IMR-90 (cell line): ENCODE measurements at regions not wholly inside any gene's neighbourhood (a gene's known extent, or its start where the extent isn't known, plus 50 kb on each side); places are given as distances from the start of the nearest gene placed in this dataset.

Source experiments
- ATAC-seq: fragments of 200-7000 bp; cut with Tn5 transposase; 2 replicates; pipeline ENCODE4 v1.9.1; 2020; ENCODE audit warnings: low read depth, mild to moderate bottlenecking, moderate library complexity
- BruUV-seq: library from RNA; stranded (reverse); fragments of 400-500 nt; replicated peaks from 2 replicates; lab custom pipeline; 2021; lab: Mats Ljungman, UMichigan
- CTCF ChIA-PET: fragments of 300-600 bp; formaldehyde crosslinking; extraction: SDS; loops from one replicate; lab custom pipeline; 2021; ENCODE audit warnings: antibody characterized with exemption; lab: Yijun Ruan, JAX
- POLR2A ChIA-PET: fragments of 300-600 bp; sonication (Branson Sonifier 250); formaldehyde crosslinking; loops from one replicate; lab custom pipeline; 2022; ENCODE audit warnings: antibody characterized with exemption; ENCODE audit not compliant: unreplicated experiment; lab: Charles Lee
- DNase-seq: peaks from one replicate; pipeline ENCODE4 v3.0.0; 2013
- H2AFZ ChIP-seq: replicated peaks from 2 replicates; pipeline ENCODE3; 2013; ENCODE audit warnings: low read length, mild to moderate bottlenecking; ENCODE audit not compliant: poor library complexity
- H2AK5ac ChIP-seq: 2 replicates; pipeline ENCODE4 v1.6.1; 2013; ENCODE audit warnings: low read depth, low read length, inconsistent platforms
- H2AK9ac ChIP-seq: replicated peaks from 2 replicates; pipeline ENCODE3; 2013; ENCODE audit warnings: mild to moderate bottlenecking, low read depth, low read length, moderate library complexity; ENCODE audit not compliant: poor library complexity
- H2BK120ac ChIP-seq: 2 replicates; pipeline ENCODE4 v1.6.1; 2013; ENCODE audit warnings: low read depth, low read length, inconsistent platforms
- H2BK15ac ChIP-seq: 3 replicates; pipeline ENCODE4 v1.6.1; 2013; ENCODE audit warnings: low read depth, low read length, inconsistent platforms
- H2BK20ac ChIP-seq: 2 replicates; pipeline ENCODE4 v1.6.1; 2013; ENCODE audit warnings: low read depth, mild to moderate bottlenecking, inconsistent platforms, low read length, moderate library complexity
- H2BK5ac ChIP-seq: 2 replicates; pipeline ENCODE4 v1.6.1; 2013; ENCODE audit warnings: mild to moderate bottlenecking, low read depth, low read length, inconsistent platforms; ENCODE audit not compliant: poor library complexity, severe bottlenecking
- H3K14ac ChIP-seq: replicated peaks from 2 replicates; pipeline ENCODE4 v1.6.1; 2013; ENCODE audit warnings: low read depth, low read length, inconsistent platforms
- H3K18ac ChIP-seq: 2 replicates; pipeline ENCODE4 v1.6.1; 2013; ENCODE audit warnings: low read depth, low read length, control low read depth
- H3K23ac ChIP-seq: 2 replicates; pipeline ENCODE4 v1.6.1; 2013; ENCODE audit warnings: low read depth, low read length, inconsistent platforms
- H3K27ac ChIP-seq: 2 replicates; pipeline ENCODE4 v1.5.1; 2013; ENCODE audit warnings: mild to moderate bottlenecking, control low read depth, low read length; ENCODE audit not compliant: insufficient read depth
- H3K27me3 ChIP-seq: 2 replicates; pipeline ENCODE4 v1.6.1; 2013; ENCODE audit warnings: low read length; ENCODE audit not compliant: control insufficient read depth, insufficient read depth
- H3K36me3 ChIP-seq: 2 replicates; pipeline ENCODE4 v1.6.1; 2013; ENCODE audit warnings: low read length, mixed read lengths; ENCODE audit not compliant: control insufficient read depth, insufficient read depth
- H3K4ac ChIP-seq: 2 replicates; pipeline ENCODE4 v1.6.1; 2013; ENCODE audit warnings: low read depth, low read length, inconsistent platforms
- H3K4me1 ChIP-seq: 2 replicates; pipeline ENCODE4 v1.6.1; 2013; ENCODE audit warnings: low read length, mixed read lengths; ENCODE audit not compliant: control insufficient read depth, insufficient read depth
- H3K4me2 ChIP-seq: 2 replicates; pipeline ENCODE4 v1.6.1; 2013; ENCODE audit warnings: low read depth, mild to moderate bottlenecking, control low read depth, low read length, moderate library complexity
- H3K4me3 ChIP-seq: 2 replicates; pipeline ENCODE4 v1.5.1; 2013; ENCODE audit warnings: low read depth, mild to moderate bottlenecking, control low read depth, low read length, moderate library complexity; ENCODE audit not compliant: insufficient read depth
- H3K56ac ChIP-seq: 2 replicates; pipeline ENCODE4 v1.6.1; 2013; ENCODE audit warnings: low read length, inconsistent platforms; ENCODE audit not compliant: insufficient read depth; ENCODE audit errors: extremely low read depth
- H3K79me1 ChIP-seq, 2 experiments: 2 replicates each; pipeline ENCODE4 v1.6.1; 2013; ENCODE audit warnings: low read length in 2 of 2, inconsistent platforms in 1 of 2, low read depth in 1 of 2
- H3K9ac ChIP-seq: 2 replicates; pipeline ENCODE4 v1.6.1; 2013; ENCODE audit warnings: low read depth, low read length, control low read depth
- H3K9me1 ChIP-seq: 2 replicates; pipeline ENCODE4 v1.6.1; 2013; ENCODE audit warnings: low read length, inconsistent platforms; ENCODE audit not compliant: insufficient read depth
- H3K9me3 ChIP-seq: 2 replicates; pipeline ENCODE4 v1.6.1; 2013; ENCODE audit warnings: low read length; ENCODE audit not compliant: control insufficient read depth, insufficient read depth
- H4K20me1 ChIP-seq: 2 replicates; pipeline ENCODE4 v1.6.1; 2013; ENCODE audit warnings: low read length, inconsistent platforms; ENCODE audit not compliant: insufficient read depth
- H4K5ac ChIP-seq: 2 replicates; pipeline ENCODE4 v1.6.1; 2013; ENCODE audit warnings: mild to moderate bottlenecking, low read depth, low read length, control low read depth
- H4K8ac ChIP-seq, 2 experiments: 2 replicates each; pipeline ENCODE4 v1.6.1; 2013; ENCODE audit warnings: low read depth in 2 of 2, low read length in 2 of 2, control low read depth in 1 of 2, inconsistent platforms in 1 of 2
- H4K91ac ChIP-seq: 2 replicates; pipeline ENCODE4 v1.6.1; 2013; ENCODE audit warnings: low read depth, low read length, inconsistent platforms; ENCODE audit not compliant: insufficient read depth
- CHD1 ChIP-seq: IDR thresholded peaks from 2 replicates; pipeline ENCODE4 v1.6.1; 2012; ENCODE audit warnings: low read depth, low read length, improper control_type of control experiment
- WGBS, 2 experiments: methylation state at CpG; one replicate each; pipeline versions ENCODE4 v1.1.5 to v1.1.7; 2013; ENCODE audit warnings: missing lambda C conversion rate in 2 of 2; ENCODE audit not compliant: insufficient read length in 1 of 2; ENCODE audit errors: extremely low coverage in 2 of 2; 5-methylcytosine and 5-hydroxymethylcytosine counted together
- dilution Hi-C: fragments of 300-500 bp; cut with HindIII; formaldehyde crosslinking; loops from one replicate; pipeline ENCODE4 v1.14.3; 2018; ENCODE audit warnings: low sequenced_read_pairs; ENCODE audit not compliant: unreplicated experiment
- in situ Hi-C: fragments of 300-500 bp; cut with MboI; formaldehyde crosslinking; loops from 3 replicates; pipeline ENCODE4 v1.14.3; 2019; ENCODE audit warnings: low sequenced_read_pairs, inconsistent platforms, mixed read lengths
- intact Hi-C: fragments of 100-400 bp; cut with micrococcal nuclease; formaldehyde crosslinking; loops from 2 replicates; pipeline ENCODE4 v1.10.0; 2022

DNA sequence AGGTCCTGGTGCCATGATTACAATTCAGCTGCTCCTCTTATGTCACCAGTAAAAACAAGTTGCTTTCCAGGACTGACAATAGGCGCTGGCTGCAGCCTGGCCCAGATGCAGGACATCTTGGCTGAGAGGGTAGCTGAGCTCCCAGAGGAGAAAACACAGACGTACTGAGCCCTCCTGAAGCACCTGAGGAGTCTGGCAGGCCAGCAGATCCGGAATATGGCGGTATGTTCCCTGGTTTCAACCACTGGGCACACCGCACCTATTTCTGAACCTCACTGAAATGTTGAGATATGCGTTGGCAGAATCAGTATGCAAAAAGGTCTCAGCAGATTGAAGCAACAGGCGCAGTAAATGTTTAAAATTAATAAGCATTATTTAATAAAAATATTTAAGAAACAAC lies 73.1 kb upstream of the BZW1 start:
- DNase-seq (no peak), ATAC-seq (no peak)
- dilution Hi-C loops = no loop called here
- H3K36me3 ChIP-seq = no peaks in the 10 kb centered on the region
- in situ Hi-C loops = no loop called here
- no peak overlapping the region for H3K56ac ChIP-seq
- WGBS, 2 experiments = 100% methylated on average over 4 of the region's 7 CpGs; no CpG with 5 or more reads in 1 of the 2 experiments
- H4K20me1 ChIP-seq = no peaks in the 10 kb centered on the region
- no peak overlapping the region for H2AK9ac ChIP-seq
- no peak overlapping the region for H3K14ac ChIP-seq
- no peaks in the 10 kb centered on the region for H3K27me3 ChIP-seq
- no peak overlapping the region for H4K5ac ChIP-seq
- no peak overlapping the region for H2BK20ac ChIP-seq
- H3K4me1 ChIP-seq = peaks cover 9% of the 10 kb centered on the region
- no peak overlapping the region for H2AFZ ChIP-seq
- H3K27ac ChIP-seq = no peak overlapping the region
- no peaks in the 10 kb centered on the region; the same call in 1 of the 2 replicates for H3K9me1 ChIP-seq
- no peak overlapping the region for H3K9ac ChIP-seq
- no peak overlapping the region for H3K4me3 ChIP-seq
- H2BK15ac ChIP-seq = no peak overlapping the region
- no TSS peak for BruUV-seq
- intact Hi-C loops = no loop called here
- ChIA-PET POLR2A (no interaction called here), CTCF (no interaction called here)
- no peak overlapping the region for H4K8ac ChIP-seq
- H3K23ac ChIP-seq = no peak overlapping the region
- no peak overlapping the region for H3K18ac ChIP-seq
- TF ChIP-seq CHD1 = no peak
- no peak overlapping the region for H2BK5ac ChIP-seq
- H3K4me2 ChIP-seq = no peak overlapping the region
- H3K4ac ChIP-seq = no peak overlapping the region
- H3K79me1 ChIP-seq = no peaks in the 10 kb centered on the region
- H2AK5ac ChIP-seq = no peak overlapping the region
- H4K91ac ChIP-seq = no peak overlapping the region
- no peaks in the 10 kb centered on the region for H3K9me3 ChIP-seq
- no peak overlapping the region for H2BK120ac ChIP-seq
